ENCODE measurements at regions not wholly inside any gene's neighbourhood (a gene's known extent, or its start where the extent isn't known, plus 50 kb on each side); places are given as distances from the start of the nearest gene placed in this dataset.

GRCh38 chr14:28467611-28468010 is 299.0 kb upstream of the FOXG1 start:
- ATAC-seq (ENCODE audit: low read depth in 2 of 2) (no peak), DNase-seq (no peak)
- Mint-ChIP-seq H3K9me3 (peaks cover 0 to 22% (median 12%) of the 10 kb centered on the region in 7 donors), H3K27ac (no peak overlapping the region), H3K4me1 (no peaks in the 10 kb centered on the region), H3K27me3 (no peaks in the 10 kb centered on the region), H3K4me3 (no peak overlapping the region), H3K36me3 (no peaks in the 10 kb centered on the region)
- Histone ChIP-seq H3K9me3 (ENCODE audit: control insufficient read depth in 2 of 2, low read length in 2 of 2) (peaks cover 0 to 18% of the 10 kb centered on the region in 2 experiments), H3K4me3 (ENCODE audit: low read depth, low read length) (no peak overlapping the region), H3K4me1 (ENCODE audit: control insufficient read depth, insufficient read depth, low read length, poor library complexity, severe bottlenecking) (no peaks in the 10 kb centered on the region), H3K27me3 (ENCODE audit: control insufficient read depth, insufficient read depth, low read length) (no peaks in the 10 kb centered on the region), H3K36me3 (ENCODE audit: control insufficient read depth, insufficient read depth, low read length) (no peaks in the 10 kb centered on the region), H3K27ac (ENCODE audit: insufficient read depth, low read length, poor library complexity, severe bottlenecking) (no peak overlapping the region)

DNA sequence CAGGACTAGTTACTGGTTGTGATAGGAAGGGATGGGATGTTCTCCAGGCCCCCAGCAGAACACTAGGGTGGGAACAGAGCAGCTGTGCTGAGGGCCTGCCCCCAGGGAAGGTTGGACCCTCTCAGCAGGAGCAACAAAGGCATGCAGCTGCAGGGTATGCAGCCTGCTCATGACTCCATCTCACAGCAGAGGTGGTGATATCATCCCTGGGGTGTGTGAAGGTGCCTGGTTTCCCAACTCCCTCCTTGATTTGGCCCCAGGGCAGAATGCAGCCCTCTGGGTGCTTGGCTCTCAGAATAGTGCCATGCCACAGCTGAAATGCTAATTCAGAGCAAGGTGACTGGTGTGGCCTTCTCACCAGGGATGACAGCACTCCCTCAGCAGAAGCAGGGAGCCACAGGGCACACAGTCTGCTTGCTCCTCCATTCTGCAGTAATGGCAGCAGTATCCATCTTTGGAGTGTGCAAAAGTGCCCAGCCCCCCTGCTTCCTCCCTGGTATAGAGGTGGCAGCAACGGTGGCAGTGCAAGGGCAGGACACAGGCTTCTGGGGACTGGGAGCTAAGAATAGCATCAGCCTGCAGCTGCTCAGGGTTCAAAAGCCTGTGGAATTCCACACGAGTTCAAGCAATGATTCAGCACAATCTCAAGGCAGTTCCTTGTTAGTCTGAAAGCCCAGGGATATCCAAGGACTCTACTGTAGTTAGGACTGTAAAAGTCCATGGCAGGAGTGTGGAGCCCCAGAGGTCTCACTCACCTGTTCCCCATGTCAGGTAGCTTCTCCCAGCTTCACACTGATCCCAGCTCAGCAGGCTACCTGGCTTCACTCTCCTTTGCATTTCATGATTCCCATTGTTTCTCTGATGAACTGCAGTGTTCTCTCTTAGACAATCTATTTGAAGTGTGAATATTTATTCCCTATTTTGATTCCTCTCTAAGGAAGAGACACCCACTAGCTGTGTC is 298.1 kb upstream of the FOXG1 start:
- Mint-ChIP-seq H3K4me3 (no peak overlapping the region), H3K9me3 (peaks cover 2 to 21% (median 12%) of the 10 kb centered on the region in 7 donors), H3K27me3 (no peaks in the 10 kb centered on the region), H3K27ac (no peak overlapping the region), H3K4me1 (no peaks in the 10 kb centered on the region), H3K36me3 (no peaks in the 10 kb centered on the region)
- H3K36me3 ChIP-seq (ENCODE audit: control insufficient read depth, insufficient read depth, low read length) = no peaks in the 10 kb centered on the region
- peaks cover 0 to 18% of the 10 kb centered on the region in 2 experiments for H3K9me3 ChIP-seq (ENCODE audit: control insufficient read depth in 2 of 2, low read length in 2 of 2)
- ATAC-seq (ENCODE audit: low read depth in 2 of 2) = no peak
- H3K4me1 ChIP-seq (ENCODE audit: control insufficient read depth, insufficient read depth, low read length, poor library complexity, severe bottlenecking) = no peaks in the 10 kb centered on the region
- no peak overlapping the region for H3K4me3 ChIP-seq (ENCODE audit: low read depth, low read length)
- no peak for DNase-seq
- no peak overlapping the region for H3K27ac ChIP-seq (ENCODE audit: insufficient read depth, low read length, poor library complexity, severe bottlenecking)
- no peaks in the 10 kb centered on the region for H3K27me3 ChIP-seq (ENCODE audit: control insufficient read depth, insufficient read depth, low read length)

GRCh38 chr14:28482251-28483040 is 284.1 kb upstream of the FOXG1 start:
- Histone ChIP-seq H3K4me3 (ENCODE audit: low read depth, low read length) (no peak overlapping the region), H3K9me3 (ENCODE audit: control insufficient read depth in 2 of 2, low read length in 2 of 2) (peaks cover 0 to 2% of the 10 kb centered on the region in 2 experiments), H3K4me1 (ENCODE audit: control insufficient read depth, insufficient read depth, low read length, poor library complexity, severe bottlenecking) (no peaks in the 10 kb centered on the region), H3K27me3 (ENCODE audit: control insufficient read depth, insufficient read depth, low read length) (no peaks in the 10 kb centered on the region), H3K36me3 (ENCODE audit: control insufficient read depth, insufficient read depth, low read length) (no peaks in the 10 kb centered on the region), H3K27ac (ENCODE audit: insufficient read depth, low read length, poor library complexity, severe bottlenecking) (no peak overlapping the region)
- no peaks in the 10 kb centered on the region for H3K36me3 Mint-ChIP-seq
- H3K27me3 Mint-ChIP-seq = no peaks in the 10 kb centered on the region
- ATAC-seq (ENCODE audit: low read depth in 2 of 2) (no peak), DNase-seq (no peak)
- no peaks in the 10 kb centered on the region for H3K4me1 Mint-ChIP-seq
- peaks cover 0 to 26% (median 5%) of the 10 kb centered on the region in 7 donors for H3K9me3 Mint-ChIP-seq
- no peak overlapping the region for H3K27ac Mint-ChIP-seq
- H3K4me3 Mint-ChIP-seq = no peak overlapping the region

- no peak overlapping the region for H3K27ac Mint-ChIP-seq
- peaks cover 0 to 26% (median 9%) of the 10 kb centered on the region in 7 donors for H3K9me3 Mint-ChIP-seq
- no peak for ATAC-seq (ENCODE audit: low read depth in 2 of 2)
- peaks cover 0 to 4% (median 0%) of the 10 kb centered on the region in 4 donors for H3K4me1 Mint-ChIP-seq
- Histone ChIP-seq H3K36me3 (ENCODE audit: control insufficient read depth, insufficient read depth, low read length) (no peaks in the 10 kb centered on the region), H3K4me1 (ENCODE audit: control insufficient read depth, insufficient read depth, low read length, poor library complexity, severe bottlenecking) (no peaks in the 10 kb centered on the region), H3K27ac (ENCODE audit: insufficient read depth, low read length, poor library complexity, severe bottlenecking) (no peak overlapping the region), H3K27me3 (ENCODE audit: control insufficient read depth, insufficient read depth, low read length) (no peaks in the 10 kb centered on the region), H3K4me3 (ENCODE audit: low read depth, low read length) (no peak overlapping the region), H3K9me3 (ENCODE audit: control insufficient read depth in 2 of 2, low read length in 2 of 2) (peaks cover 3 to 6% of the 10 kb centered on the region in 2 experiments)
- H3K4me3 Mint-ChIP-seq = no peak overlapping the region
- no peak for DNase-seq
- H3K36me3 Mint-ChIP-seq = no peaks in the 10 kb centered on the region
- H3K27me3 Mint-ChIP-seq = no peaks in the 10 kb centered on the region
Observed at GRCh38 chr14:28483506-28483905, 283.1 kb upstream of the FOXG1 start.

DNA sequence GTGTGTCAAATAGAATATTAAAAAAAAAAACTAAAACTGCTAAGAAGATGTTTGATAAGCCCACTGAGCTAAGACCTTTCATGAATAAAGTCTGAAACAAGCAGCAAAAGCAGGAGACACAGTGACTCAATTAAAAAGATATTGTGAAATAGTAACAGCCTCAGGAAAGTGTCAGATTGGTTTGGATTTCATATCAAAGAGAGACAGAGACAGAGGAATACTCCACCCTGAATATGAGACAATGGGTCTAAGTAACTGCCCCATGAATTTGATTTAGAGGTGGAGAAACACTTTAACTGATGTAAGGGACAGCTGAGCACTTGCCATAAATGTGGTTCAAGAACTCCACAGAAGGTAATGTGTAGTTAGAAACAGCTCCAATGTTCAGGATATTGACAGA is 277.9 kb upstream of the FOXG1 start:
- Histone ChIP-seq H3K4me1 (ENCODE audit: control insufficient read depth, insufficient read depth, low read length, poor library complexity, severe bottlenecking) (no peaks in the 10 kb centered on the region), H3K27me3 (ENCODE audit: control insufficient read depth, insufficient read depth, low read length) (no peaks in the 10 kb centered on the region), H3K4me3 (ENCODE audit: low read depth, low read length) (no peak overlapping the region), H3K36me3 (ENCODE audit: control insufficient read depth, insufficient read depth, low read length) (no peaks in the 10 kb centered on the region), H3K27ac (ENCODE audit: insufficient read depth, low read length, poor library complexity, severe bottlenecking) (no peak overlapping the region), H3K9me3 (ENCODE audit: control insufficient read depth in 2 of 2, low read length in 2 of 2) (peaks cover 3 to 8% of the 10 kb centered on the region in 2 experiments)
- Mint-ChIP-seq H3K27ac (no peak overlapping the region), H3K4me1 (peaks cover 0 to 4% (median 0%) of the 10 kb centered on the region in 4 donors), H3K36me3 (no peaks in the 10 kb centered on the region), H3K9me3 (peaks cover 1 to 27% (median 15%) of the 10 kb centered on the region in 7 donors), H3K27me3 (no peaks in the 10 kb centered on the region), H3K4me3 (no peak overlapping the region)
- no peak for ATAC-seq (ENCODE audit: low read depth in 2 of 2)
- DNase-seq = no peak

DNA sequence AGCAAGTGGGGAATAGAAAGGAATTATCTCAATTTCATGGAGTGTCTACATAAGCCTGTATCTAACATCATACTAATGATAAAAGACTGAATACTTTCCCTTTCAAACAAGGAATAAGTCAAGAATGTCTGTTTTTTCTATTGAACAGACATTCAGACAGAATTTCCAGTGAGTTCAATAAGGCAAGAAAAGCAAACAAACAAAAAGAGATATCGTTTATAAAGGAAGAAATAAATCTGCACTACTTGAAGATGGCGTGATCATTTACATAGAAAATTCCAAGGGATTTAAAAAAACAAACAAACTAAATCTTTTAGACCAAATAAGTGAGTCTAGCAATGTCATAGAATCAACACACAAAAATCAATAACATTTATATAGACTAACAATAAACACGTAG is 273.1 kb upstream of the FOXG1 start:
- Mint-ChIP-seq H3K4me1 (no peaks in the 10 kb centered on the region), H3K27me3 (no peaks in the 10 kb centered on the region), H3K9me3 (peaks cover 0 to 35% (median 13%) of the 10 kb centered on the region in 7 donors), H3K36me3 (no peaks in the 10 kb centered on the region), H3K27ac (no peak overlapping the region), H3K4me3 (no peak overlapping the region)
- Histone ChIP-seq H3K36me3 (ENCODE audit: control insufficient read depth, insufficient read depth, low read length) (no peaks in the 10 kb centered on the region), H3K4me3 (ENCODE audit: low read depth, low read length) (no peak overlapping the region), H3K27ac (ENCODE audit: insufficient read depth, low read length, poor library complexity, severe bottlenecking) (no peak overlapping the region), H3K27me3 (ENCODE audit: control insufficient read depth, insufficient read depth, low read length) (no peaks in the 10 kb centered on the region), H3K4me1 (ENCODE audit: control insufficient read depth, insufficient read depth, low read length, poor library complexity, severe bottlenecking) (no peaks in the 10 kb centered on the region), H3K9me3 (ENCODE audit: control insufficient read depth in 2 of 2, low read length in 2 of 2) (peaks cover 0 to 13% of the 10 kb centered on the region in 2 experiments)
- ATAC-seq (ENCODE audit: low read depth in 2 of 2) (no peak), DNase-seq (no peak)

GRCh38 chr14:28494196-28494595 is 272.4 kb upstream of the FOXG1 start:
- Mint-ChIP-seq H3K27me3 (no peaks in the 10 kb centered on the region), H3K27ac (no peak overlapping the region), H3K4me1 (no peaks in the 10 kb centered on the region), H3K4me3 (no peak overlapping the region), H3K36me3 (no peaks in the 10 kb centered on the region), H3K9me3 (peaks cover 0 to 30% (median 12%) of the 10 kb centered on the region in 7 donors)
- H3K9me3 ChIP-seq (ENCODE audit: control insufficient read depth in 2 of 2, low read length in 2 of 2) = peaks cover 0 to 11% of the 10 kb centered on the region in 2 experiments
- ATAC-seq (ENCODE audit: low read depth in 2 of 2) (no peak), DNase-seq (no peak)
- no peak overlapping the region for H3K27ac ChIP-seq (ENCODE audit: insufficient read depth, low read length, poor library complexity, severe bottlenecking)
- H3K36me3 ChIP-seq (ENCODE audit: control insufficient read depth, insufficient read depth, low read length) = no peaks in the 10 kb centered on the region
- no peaks in the 10 kb centered on the region for H3K4me1 ChIP-seq (ENCODE audit: control insufficient read depth, insufficient read depth, low read length, poor library complexity, severe bottlenecking)
- no peak overlapping the region for H3K4me3 ChIP-seq (ENCODE audit: low read depth, low read length)
- H3K27me3 ChIP-seq (ENCODE audit: control insufficient read depth, insufficient read depth, low read length) = no peaks in the 10 kb centered on the region

Measured in CD4-positive, CD25-positive, alpha-beta regulatory T cell (primary cell).